ENCODE measurements at regions not wholly inside any gene's neighbourhood (a gene's known extent, or its start where the extent isn't known, plus 50 kb on each side); places are given as distances from the start of the nearest gene placed in this dataset.

- no peaks in the 10 kb centered on the region for H3K36me3 ChIP-seq
- ATAC-seq (ENCODE audit: low FRiP score in 2 of 2) (no peak), DNase-seq (no peak)
- H3K27ac ChIP-seq, result no peak overlapping the region
- WGBS, 2 donors, result 75% methylated on average over 2 of the region's 2 CpGs
- TF ChIP-seq POLR2AphosphoS5 (IDR thresholded peaks at IDR 0.05) (no peak), EP300 (IDR thresholded peaks at IDR 0.05) (no peak), POLR2A (IDR thresholded peaks at IDR 0.05) (no peak)
- TF ChIP-seq, protein P1, sequence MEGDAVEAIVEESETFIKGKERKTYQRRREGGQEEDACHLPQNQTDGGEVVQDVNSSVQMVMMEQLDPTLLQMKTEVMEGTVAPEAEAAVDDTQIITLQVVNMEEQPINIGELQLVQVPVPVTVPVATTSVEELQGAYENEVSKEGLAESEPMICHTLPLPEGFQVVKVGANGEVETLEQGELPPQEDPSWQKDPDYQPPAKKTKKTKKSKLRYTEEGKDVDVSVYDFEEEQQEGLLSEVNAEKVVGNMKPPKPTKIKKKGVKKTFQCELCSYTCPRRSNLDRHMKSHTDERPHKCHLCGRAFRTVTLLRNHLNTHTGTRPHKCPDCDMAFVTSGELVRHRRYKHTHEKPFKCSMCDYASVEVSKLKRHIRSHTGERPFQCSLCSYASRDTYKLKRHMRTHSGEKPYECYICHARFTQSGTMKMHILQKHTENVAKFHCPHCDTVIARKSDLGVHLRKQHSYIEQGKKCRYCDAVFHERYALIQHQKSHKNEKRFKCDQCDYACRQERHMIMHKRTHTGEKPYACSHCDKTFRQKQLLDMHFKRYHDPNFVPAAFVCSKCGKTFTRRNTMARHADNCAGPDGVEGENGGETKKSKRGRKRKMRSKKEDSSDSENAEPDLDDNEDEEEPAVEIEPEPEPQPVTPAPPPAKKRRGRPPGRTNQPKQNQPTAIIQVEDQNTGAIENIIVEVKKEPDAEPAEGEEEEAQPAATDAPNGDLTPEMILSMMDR (IDR thresholded peaks at IDR 0.05), result no peak
- H3K9me3 ChIP-seq, result peaks cover 0 to 7% (median 0%) of the 10 kb centered on the region in 4 donors
- H3K4me3 ChIP-seq, result no peak overlapping the region
- H3K27me3 ChIP-seq, result no peaks in the 10 kb centered on the region
- no peaks in the 10 kb centered on the region for H3K4me1 ChIP-seq
These were observed 500.9 kb upstream of the NXPH2 start for GRCh38 chr2:139281124-139281523.

- TF ChIP-seq, protein P1 (IDR thresholded peaks at IDR 0.05), result no peak
- no peak for TF ChIP-seq POLR2AphosphoS5 (IDR thresholded peaks at IDR 0.05)
- no peak for TF ChIP-seq POLR2A (IDR thresholded peaks at IDR 0.05)
- TF ChIP-seq EP300 (IDR thresholded peaks at IDR 0.05), result no peak
- H3K27me3 ChIP-seq, result no peaks in the 10 kb centered on the region
- DNase-seq, result no peak
- ATAC-seq (ENCODE audit: low FRiP score in 2 of 2), result no peak
- no peaks in the 10 kb centered on the region for H3K9me3 ChIP-seq
- H3K4me3 ChIP-seq, result no peak overlapping the region
- WGBS, 2 donors, result 30 to 50% methylated on average over 1 of the region's 1 CpG
- H3K36me3 ChIP-seq, result no peaks in the 10 kb centered on the region
- no peak overlapping the region for H3K27ac ChIP-seq
- no peaks in the 10 kb centered on the region for H3K4me1 ChIP-seq
These were observed 491.7 kb upstream of the NXPH2 start for GRCh38 chr2:139271879-139272278.

GRCh38 chr2:139271149-139271548 is 491.0 kb upstream of the NXPH2 start:
- Histone ChIP-seq H3K27me3 (no peaks in the 10 kb centered on the region), H3K36me3 (no peaks in the 10 kb centered on the region), H3K4me3 (no peak overlapping the region), H3K4me1 (no peaks in the 10 kb centered on the region), H3K9me3 (no peaks in the 10 kb centered on the region), H3K27ac (no peak overlapping the region)
- ATAC-seq (ENCODE audit: low FRiP score in 2 of 2) (no peak), DNase-seq (no peak)
- TF ChIP-seq EP300 (IDR thresholded peaks at IDR 0.05) (no peak), POLR2A (IDR thresholded peaks at IDR 0.05) (no peak), POLR2AphosphoS5 (IDR thresholded peaks at IDR 0.05) (no peak)
- TF ChIP-seq, protein P1 (IDR thresholded peaks at IDR 0.05), result no peak
- WGBS, 2 donors, result 90 to 100% methylated on average over 2 of the region's 2 CpGs

GRCh38 chr2:139260052-139260430 is 479.9 kb upstream of the NXPH2 start:
- TF ChIP-seq POLR2A (IDR thresholded peaks at IDR 0.05) (no peak), EP300 (IDR thresholded peaks at IDR 0.05) (no peak)
- TF ChIP-seq, protein P1 (IDR thresholded peaks at IDR 0.05), result no peak
- no peaks in the 10 kb centered on the region for H3K27me3 ChIP-seq
- H3K27ac ChIP-seq, result no peak overlapping the region
- H3K9me3 ChIP-seq, result no peaks in the 10 kb centered on the region
- no peak overlapping the region for H3K4me3 ChIP-seq
- H3K4me1 ChIP-seq, result no peaks in the 10 kb centered on the region
- DNase-seq (no peak), ATAC-seq (ENCODE audit: low FRiP score in 2 of 2) (peak in 1 of 2 donors; percentile 43)
- WGBS, 2 donors, result 71 to 76% methylated on average over 2 of the region's 2 CpGs
- no peaks in the 10 kb centered on the region for H3K36me3 ChIP-seq

GRCh38 chr2:139259422-139260051 is 479.3 kb upstream of the NXPH2 start:
- WGBS, 2 donors, result 82 to 92% methylated on average over 5 of the region's 5 CpGs
- no peak overlapping the region for H3K4me3 ChIP-seq

More at GRCh38 chr2:139259422-139260051, 479.3 kb upstream of the NXPH2 start:
- no peaks in the 10 kb centered on the region for H3K9me3 ChIP-seq
- no peaks in the 10 kb centered on the region for H3K4me1 ChIP-seq
- TF ChIP-seq, protein P1 (IDR thresholded peaks at IDR 0.05), result no peak
- TF ChIP-seq EP300 (IDR thresholded peaks at IDR 0.05) (no peak), POLR2AphosphoS5 (IDR thresholded peaks at IDR 0.05) (no peak), POLR2A (IDR thresholded peaks at IDR 0.05) (no peak)
- H3K27ac ChIP-seq, result no peak overlapping the region
- DNase-seq (no peak), ATAC-seq (ENCODE audit: low FRiP score in 2 of 2) (no peak)
- H3K27me3 ChIP-seq, result no peaks in the 10 kb centered on the region
- no peaks in the 10 kb centered on the region for H3K36me3 ChIP-seq

All from upper lobe of left lung (tissue), 6 donors.